B cell (primary cell): ENCODE measurements at regions not wholly inside any gene's neighbourhood (a gene's known extent, or its start where the extent isn't known, plus 50 kb on each side); places are given as distances from the start of the nearest gene placed in this dataset.

ENCODE experiments used
- EZH2 ChIP-seq: IDR thresholded peaks from 2 replicates; pipeline ENCODE4 v1.6.1; 2012; ENCODE audit warnings: borderline replicate concordance, low read depth, mild to moderate bottlenecking, moderate library complexity, low read length; ENCODE audit not compliant: insufficient read depth, poor library complexity, severe bottlenecking
- TF ChIP-seq, protein P1 (sequence below): fragments of 200-600 bp; IDR thresholded peaks from one replicate; pipeline ENCODE4 v1.8.0; 2022; ENCODE audit warnings: antibody characterized with exemption, mild to moderate bottlenecking

DNA sequence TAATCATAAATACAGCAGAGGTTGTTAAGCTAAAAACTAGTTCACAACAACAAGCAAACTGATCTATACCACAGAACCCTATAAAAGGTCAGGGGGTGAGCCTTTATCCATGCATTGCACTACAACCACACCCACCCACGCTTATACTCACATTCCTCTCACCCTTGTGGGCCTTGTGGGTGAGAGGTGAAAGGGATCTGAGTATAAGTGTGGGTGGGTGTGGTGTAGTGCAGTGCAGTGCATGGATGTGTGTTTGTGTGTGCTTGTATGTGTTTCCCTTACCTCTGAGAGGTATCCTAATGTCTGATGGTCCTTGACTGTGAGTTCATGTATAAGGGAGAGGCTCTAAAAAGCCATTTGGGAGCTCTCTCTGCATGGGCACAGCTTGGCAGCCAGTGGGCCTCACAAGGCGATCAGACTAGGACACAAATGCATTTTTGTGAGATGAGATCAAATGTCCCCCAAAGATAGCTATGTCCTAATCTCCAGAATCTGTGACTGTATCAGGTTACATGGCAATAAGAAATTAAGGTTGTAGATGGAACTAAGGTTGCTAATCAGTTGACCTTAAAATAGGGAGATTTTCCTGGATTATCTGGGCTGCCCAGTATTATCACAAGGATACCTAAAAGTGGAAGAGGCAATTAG, 95.5 kb upstream of the DPT start:
- TF ChIP-seq, protein P1, sequence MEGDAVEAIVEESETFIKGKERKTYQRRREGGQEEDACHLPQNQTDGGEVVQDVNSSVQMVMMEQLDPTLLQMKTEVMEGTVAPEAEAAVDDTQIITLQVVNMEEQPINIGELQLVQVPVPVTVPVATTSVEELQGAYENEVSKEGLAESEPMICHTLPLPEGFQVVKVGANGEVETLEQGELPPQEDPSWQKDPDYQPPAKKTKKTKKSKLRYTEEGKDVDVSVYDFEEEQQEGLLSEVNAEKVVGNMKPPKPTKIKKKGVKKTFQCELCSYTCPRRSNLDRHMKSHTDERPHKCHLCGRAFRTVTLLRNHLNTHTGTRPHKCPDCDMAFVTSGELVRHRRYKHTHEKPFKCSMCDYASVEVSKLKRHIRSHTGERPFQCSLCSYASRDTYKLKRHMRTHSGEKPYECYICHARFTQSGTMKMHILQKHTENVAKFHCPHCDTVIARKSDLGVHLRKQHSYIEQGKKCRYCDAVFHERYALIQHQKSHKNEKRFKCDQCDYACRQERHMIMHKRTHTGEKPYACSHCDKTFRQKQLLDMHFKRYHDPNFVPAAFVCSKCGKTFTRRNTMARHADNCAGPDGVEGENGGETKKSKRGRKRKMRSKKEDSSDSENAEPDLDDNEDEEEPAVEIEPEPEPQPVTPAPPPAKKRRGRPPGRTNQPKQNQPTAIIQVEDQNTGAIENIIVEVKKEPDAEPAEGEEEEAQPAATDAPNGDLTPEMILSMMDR, result no peak
- TF ChIP-seq EZH2, result no peak
